ENCODE measurements at regions not wholly inside any gene's neighbourhood (a gene's known extent, or its start where the extent isn't known, plus 50 kb on each side); places are given as distances from the start of the nearest gene placed in this dataset.

DNA sequence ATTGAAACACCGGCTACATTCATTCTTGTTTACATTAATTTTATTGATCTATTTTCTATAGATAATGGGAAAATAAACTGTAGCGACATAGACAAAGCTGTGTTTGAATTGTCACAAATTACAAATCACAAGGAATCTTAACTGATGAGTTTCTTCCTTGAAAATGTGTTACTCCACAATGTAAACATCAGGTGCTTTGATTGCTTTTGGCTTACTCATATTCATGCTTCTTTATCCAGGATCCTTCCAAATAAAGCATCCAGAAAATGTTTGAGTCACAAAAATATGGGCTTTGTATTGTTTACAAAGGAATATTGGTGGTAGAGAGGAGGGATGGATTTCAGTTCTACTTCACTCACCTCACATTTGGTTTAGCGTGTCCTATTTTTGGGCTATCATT is 64.0 kb downstream of the BMP2 start:
- no peak for DNase-seq (ENCODE audit: low spot score)

DNA sequence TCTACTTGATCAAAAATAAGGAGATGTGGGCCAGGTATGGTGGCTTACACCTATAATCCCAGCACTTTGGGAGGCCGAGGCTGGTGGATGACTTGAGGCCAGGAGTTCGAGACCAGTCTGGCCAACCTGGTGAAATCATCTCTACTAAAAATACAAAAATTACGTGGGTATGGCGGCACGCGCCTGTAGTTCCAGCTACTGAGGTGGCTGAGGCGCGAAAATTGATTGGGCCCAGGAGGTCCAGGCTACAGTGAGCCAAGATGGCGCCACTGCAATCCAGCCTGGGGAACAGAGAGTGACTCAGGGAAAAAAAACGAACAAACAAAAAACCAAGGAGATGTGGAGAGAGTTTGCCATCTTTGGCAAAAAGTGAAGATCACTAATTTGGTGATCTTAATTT is 65.3 kb downstream of the BMP2 start:
- DNase-seq (ENCODE audit: low spot score), result no peak

DNA sequence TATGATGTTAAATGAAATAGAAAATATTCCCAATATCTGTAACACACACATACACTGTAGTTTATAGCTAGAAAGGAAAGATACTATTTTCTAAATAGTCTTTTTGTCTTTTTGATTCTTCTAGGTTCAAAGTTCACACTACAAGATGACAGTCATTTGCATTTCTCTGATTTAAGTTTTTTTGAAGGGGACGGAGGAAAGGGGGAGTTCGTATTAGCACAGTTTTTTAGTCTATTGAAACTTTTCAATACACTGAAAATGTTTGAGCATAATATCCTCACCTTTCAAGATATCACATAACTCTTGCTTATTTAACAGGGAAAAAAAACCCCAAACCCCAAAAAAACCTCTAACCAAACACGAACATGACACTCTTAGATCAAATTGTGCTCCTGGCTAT is 68.1 kb downstream of the BMP2 start:
- no peak for DNase-seq (ENCODE audit: low spot score)

DNA sequence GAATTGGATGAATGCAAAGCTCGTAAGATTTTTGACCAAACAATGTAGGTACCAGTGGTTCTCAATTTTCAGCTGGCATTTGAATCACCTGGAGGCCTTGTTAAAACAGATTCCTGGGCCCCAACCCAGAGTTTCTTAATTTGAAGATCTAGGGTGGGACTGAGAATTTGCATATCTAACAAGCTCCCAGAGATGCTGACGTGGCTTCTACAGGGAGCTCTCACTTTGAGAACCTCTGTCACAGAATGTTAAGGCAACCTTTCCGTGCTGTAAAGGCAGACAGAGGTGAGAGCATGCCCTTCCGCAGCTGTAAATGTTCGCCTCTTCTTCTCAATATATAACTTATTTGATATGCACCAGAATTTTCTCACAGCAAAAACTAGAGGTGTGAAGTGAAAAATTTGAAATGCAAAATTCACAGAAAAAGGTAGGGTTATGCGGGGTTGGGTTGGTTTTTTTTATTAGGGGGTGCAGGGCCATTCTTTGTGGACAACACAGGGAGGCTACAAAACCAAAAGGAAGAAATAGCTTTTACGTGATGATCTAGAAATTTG is 69.4 kb downstream of the BMP2 start:
- DNase-seq (ENCODE audit: low spot score), result no peak

DNA sequence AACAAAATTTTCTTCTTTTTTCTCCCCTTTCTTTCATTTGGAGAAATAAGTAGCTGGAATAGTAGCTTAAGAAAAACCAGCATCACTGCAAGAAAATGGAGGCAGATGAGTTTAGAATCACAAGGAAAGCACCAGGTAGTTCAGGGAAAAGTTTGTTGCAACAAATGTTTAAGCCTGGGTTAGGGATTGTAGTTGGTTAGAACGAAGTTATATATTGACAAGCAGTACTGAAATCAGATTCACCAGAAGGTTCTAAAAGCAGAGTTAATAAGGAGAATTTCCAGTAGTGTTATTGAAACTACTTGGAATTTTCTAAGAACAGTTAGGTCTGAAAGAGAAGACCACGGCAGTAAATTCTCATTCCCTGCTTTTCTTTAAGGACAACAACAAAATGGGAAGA is 70.2 kb downstream of the BMP2 start:
- DNase-seq (ENCODE audit: low spot score), result no peak

DNA sequence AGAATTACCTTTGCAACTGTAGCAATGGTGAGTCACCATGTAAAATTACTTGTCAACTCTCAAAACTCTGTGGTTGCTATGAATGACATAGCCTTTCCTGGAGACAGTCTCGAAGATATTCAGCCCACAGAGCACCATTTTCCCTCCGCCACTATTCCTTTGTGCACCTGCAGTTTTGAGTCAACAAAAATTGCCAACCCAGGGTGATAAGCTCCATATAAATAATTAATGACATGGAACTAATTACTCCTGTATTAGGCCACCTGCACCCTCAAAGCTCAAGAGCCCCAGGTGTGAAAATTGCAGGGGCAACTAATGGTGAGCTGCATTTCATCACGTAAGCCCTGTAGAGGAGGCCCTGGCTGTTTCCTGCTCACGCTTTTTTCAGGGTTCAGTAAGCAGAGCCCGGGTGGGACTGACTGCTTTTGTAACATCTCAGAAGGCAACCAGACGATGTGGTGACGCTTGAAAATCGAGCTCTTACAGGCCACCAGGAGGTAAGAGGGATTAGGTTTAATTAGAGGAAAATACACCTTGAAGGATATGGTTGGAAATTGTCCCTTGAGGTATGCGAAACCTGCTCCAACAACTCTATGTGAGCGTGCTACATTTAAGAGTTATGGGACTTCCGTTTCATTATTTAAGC is 70.8 kb downstream of the BMP2 start:
- DNase-seq (ENCODE audit: low spot score), result no peak

DNA sequence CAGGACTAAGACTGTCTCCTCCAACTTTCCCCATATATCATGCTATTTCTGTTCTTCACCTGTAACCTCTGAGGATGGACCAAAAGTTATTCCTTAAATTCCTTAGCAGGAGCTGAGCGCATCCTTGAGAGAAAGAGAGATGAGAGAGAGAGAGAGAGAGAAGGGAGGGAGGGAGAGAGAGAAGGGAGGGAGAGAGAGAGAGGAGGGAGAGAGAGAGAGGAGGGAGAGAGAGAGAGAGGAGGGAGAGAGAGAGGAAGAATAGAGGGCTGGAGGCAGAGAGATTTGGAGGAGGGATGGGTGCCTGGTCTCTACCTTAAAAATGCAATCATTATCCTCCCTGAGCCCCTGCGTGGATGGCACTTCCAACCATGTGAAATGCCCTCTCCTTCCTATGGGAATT is 73.6 kb downstream of the BMP2 start:
- no peak for DNase-seq (ENCODE audit: low spot score)

DNA sequence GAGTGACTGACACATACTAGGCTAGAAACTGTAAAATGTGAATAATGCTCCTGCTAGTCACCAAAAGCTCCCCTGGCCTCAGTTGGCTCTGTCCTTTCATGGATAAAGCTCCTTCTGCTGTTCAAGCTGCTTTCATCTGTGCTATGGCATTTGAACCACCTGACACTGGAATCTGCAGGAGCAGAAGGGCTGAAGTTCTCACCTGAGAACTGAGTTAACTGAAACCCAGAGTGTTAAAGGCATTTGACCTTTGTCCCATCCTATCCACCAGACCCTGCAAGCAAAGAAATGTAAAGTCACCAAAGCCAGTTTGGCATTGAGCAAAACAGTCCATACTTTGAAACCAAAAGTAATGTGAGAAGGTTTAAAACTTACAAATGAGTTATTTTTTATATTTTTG is 77.7 kb downstream of the BMP2 start:
- no peak for DNase-seq (ENCODE audit: low spot score)

DNA sequence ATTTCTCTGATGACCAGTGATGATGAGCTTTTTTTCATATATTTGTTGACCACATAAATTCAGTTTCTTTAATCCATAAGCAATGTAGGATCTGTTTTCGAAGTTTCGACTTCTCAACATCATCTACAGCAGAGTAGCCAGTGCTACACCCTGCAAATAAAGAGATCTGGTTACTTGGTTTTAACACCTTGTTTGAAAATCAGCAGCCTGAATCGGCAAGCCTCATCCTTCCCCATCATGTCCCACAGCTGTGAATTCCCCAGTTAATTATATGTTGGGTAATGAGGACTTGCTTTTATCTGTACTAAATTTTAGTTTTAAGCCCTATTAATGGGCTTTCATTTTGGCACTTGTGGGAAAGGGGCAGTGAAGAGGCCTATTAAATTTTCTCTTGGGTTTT is 80.6 kb downstream of the BMP2 start:
- no peak for DNase-seq (ENCODE audit: low spot score)

DNA sequence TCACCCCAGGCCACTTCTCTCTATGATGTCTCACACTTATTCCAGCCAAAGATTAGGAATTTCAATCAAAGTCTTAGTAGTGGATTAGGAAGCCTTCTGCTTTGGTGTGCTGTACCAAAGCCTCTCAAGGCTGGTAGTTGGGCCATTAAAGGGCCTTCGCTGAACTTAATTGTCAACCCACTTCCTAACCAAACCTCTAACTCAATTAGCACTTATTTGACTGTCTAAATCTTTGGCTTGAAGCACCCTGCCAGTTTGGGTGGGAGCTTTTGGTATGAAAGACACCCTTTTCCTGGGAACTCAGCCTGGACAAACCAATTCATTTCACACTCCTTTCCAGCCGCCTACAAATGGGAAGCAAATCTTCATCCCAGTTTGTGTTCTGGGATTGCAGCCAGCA is 81.5 kb downstream of the BMP2 start:
- DNase-seq (ENCODE audit: low spot score), result no peak

DNA sequence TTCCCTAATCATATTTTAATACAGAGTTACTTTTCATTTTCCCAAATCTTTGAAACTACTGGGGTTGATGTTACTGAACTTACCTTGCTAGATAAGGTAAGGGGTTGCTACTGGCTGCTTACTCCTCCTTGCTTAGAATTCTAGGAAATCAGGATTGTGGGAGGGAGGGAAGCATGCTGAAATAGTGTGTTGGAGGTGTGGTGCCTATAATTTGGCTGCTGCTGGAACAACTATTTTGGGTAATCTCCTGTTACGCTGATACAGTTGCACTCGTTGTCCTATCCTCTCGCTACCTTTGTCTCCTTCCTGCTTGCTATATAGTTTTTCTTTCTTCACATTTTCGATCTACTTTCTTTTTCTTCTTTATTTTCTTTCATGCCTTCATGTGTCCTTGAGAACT is 83.7 kb downstream of the BMP2 start:
- DNase-seq (ENCODE audit: low spot score), result no peak

DNA sequence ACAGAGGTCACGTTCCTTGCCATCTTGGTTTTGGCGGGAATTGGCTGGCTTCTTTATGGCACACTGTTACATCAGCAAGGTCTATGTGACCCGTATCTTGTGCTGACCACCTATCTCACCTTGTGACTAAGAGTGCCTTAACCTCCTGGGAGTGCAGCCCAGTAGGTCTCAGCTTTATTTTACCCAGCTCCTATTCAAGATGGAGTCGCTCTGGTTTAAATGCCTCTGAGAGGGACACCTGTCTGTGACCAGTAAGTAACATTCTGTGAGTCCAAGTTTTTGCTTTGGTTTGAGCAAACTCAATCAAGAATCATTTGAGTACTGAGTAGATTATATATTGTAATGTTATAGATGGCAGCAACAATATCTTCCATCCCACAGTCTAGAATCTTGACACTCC is 85.0 kb downstream of the BMP2 start:
- no peak for DNase-seq (ENCODE audit: low spot score)

DNA sequence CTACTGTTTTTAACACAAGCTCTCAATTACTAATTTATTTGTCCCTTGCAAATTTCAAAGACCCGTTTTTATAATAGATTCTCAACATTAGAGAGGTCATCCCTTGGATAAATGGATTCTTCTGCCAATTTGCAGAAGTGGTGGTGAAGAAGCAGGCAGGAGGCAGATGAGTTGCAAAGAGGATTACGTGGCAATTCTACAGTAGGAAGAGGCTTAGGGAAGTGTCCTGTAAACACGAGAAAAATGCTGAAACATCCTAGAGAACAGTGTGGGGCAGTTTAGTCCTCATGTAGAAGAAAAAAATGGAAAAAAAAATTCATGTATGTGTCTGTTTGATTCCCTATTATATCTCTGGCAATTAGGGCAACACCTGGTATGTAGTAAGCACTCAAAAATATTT is 87.6 kb downstream of the BMP2 start:
- DNase-seq (ENCODE audit: low spot score), result no peak

DNA sequence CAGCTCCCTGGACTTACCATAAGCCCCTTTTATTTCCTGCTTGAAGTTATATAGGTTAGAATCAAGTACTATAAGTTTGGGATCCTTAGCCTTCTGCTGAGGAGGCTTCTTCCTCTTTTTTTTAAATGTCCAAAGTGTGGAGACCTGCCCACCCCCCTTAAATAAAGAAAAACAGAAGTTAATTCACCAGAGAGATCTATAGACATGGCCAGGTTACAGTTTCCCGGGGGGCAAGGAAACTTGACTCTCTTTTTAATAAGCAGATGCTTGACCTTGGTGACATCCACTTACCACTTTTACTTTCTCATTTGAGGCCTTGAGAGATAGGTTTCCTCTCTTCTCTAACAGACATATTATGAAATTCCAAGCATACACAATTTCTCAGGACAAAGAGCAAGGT is 88.3 kb downstream of the BMP2 start:
- DNase-seq (ENCODE audit: low spot score), result no peak

DNA sequence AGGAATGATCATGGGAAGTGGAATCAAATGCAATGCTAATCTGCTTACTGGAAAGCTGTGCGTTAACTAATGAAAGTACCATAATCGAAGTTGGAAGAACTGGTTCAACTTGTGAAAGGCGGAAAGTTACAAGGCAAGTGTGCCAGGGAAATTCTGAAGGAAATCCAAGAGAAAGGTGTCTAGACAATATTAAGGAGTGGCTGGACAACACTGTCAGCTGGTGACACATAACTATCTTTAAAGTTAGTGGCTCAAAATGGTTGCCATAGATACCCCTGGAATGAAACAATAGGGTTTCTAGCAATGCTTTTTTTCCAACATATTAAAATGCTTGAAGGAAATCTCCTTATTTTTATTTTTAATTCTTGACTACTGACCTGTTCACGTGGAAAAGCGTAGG is 90.4 kb downstream of the BMP2 start:
- DNase-seq (ENCODE audit: low spot score), result no peak

DNA sequence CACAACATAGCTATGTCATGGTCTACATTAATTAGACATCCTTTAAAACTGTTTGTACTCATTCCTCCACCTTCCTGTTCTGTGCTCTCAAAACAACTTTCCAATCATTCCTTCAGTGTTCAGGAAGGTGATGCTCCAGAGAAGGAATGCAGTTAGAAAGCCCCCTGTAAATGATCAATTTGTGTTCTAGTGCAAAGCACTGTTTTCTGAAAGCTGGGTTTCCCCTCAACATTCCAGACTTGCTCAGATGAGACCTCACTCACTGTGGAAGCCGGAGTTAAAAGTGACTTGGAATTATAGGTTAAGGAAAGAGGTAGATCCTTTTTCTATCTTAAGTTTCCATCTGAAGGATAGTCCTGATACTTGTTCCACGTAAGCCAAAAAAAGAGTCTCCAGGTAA is 95.9 kb downstream of the BMP2 start:
- no peak for DNase-seq (ENCODE audit: low spot score)

DNA sequence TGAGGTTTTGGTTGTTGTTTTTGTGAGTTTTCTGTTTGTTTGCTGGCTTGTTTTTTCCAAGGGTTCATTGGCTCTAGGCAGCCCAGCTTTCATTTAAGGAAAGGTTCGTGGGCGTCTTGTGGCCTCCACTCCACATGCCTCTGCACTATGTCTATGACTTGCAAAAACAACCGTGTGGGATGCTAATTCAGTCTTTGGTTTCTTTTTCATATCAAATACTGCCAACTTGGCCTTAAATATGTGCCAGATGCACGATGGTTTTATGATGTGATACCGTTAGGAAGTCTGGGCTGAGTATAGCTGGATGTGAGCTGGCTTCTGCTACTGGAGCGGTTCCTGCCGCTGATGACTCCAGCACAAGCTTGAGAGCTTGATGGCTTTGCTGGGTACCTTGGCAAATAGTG is 96.3 kb downstream of the BMP2 start:
- DNase-seq (ENCODE audit: low spot score), result no peak

DNA sequence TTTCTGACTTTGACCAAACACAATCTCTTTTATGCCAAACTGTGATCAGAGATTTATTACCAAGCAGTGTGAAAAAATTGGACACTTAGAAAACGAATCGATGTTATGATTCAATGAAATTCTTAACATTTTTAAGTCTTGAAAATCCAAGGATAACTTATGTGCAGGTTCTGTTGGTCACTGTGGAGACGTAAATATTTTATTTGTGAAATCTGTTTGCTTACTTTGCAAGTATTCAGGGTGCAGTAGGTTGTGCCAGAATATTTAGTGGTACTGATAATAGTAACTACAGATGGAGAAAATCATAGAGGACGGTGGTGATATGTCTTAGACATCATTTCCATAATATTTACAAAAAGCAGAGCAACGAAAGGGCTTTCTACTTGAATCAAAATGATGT is 97.3 kb downstream of the BMP2 start:
- DNase-seq (ENCODE audit: low spot score), result no peak

DNA sequence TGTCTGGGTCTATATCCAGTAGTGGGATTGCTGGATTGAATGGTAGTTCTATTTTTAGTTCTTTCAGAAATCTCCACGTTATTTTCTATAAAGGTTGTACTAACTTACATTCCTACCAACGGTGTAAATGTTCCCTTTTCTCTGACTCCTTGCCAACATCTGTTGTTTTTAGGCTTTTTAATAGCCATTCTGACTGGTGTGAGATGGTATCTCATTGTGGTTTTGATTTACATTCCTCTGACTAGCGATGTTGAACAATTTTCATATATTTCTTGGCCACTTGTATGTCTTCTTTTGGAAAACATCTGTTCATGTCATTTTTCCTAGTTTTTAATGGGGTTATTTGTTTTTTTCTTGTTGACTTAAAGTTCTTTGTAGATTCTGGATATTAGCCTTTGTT is 99.3 kb downstream of the BMP2 start:
- no peak for DNase-seq (ENCODE audit: low spot score)

DNA sequence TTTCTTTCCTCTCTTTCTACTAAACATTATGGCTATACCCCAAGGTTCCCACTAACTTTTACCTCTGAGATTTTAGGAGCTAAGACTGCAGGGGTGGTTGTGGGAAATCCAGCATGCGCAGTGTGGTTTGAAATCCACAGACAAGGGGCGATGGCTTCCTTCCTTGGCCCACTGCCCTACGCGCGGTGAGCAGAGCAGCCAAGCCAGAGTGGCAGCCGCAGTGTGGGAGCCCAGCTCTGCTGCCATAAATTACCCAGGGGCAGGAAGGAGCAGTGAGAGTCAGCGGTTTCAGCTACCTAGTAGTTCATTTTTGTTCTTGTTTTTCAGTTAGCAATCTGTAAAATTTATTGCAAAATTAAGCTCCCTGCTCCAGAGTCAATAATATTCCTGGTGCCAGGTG is 101.4 kb downstream of the BMP2 start:
- DNase-seq (ENCODE audit: low spot score), result no peak

DNA sequence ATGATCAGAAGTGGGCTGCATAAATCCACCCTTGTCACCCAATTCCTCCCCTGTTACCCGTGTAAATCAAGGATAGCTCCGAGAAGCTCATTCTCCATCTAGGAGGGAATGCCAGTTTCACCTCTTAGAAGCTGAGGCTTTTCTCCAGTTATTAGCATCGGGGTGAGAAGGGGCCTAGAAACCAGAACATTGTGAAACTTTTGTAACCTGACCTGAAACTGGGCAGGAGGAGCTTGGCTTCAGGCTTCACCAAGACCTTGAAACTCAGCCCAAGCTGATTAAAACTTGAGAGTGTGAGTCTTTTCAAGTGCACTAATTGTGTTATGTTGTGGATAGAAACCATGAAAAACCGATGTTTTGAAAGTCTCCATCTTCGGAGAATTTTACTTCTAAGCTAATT is 103.1 kb downstream of the BMP2 start:
- DNase-seq (ENCODE audit: low spot score), result no peak

DNA sequence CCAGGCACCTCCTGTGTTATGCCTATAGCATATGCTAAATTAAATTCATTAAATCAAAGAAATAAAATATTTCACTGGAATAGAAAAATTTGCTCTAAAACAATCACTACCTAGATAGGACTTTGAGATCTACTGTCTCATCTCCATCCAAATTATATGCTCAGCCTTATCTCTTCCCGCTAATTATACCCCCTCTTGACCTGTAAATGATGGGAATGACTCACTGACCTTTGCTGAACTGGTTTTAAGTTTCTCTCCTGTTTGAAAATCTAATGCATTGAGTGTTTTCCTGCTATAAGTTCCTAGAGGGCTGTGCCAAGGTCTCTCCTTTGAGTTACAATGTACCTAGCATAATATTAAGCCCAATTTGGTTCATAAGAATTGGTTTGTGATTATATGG is 110.1 kb downstream of the BMP2 start:
- DNase-seq (ENCODE audit: low spot score), result no peak

DNA sequence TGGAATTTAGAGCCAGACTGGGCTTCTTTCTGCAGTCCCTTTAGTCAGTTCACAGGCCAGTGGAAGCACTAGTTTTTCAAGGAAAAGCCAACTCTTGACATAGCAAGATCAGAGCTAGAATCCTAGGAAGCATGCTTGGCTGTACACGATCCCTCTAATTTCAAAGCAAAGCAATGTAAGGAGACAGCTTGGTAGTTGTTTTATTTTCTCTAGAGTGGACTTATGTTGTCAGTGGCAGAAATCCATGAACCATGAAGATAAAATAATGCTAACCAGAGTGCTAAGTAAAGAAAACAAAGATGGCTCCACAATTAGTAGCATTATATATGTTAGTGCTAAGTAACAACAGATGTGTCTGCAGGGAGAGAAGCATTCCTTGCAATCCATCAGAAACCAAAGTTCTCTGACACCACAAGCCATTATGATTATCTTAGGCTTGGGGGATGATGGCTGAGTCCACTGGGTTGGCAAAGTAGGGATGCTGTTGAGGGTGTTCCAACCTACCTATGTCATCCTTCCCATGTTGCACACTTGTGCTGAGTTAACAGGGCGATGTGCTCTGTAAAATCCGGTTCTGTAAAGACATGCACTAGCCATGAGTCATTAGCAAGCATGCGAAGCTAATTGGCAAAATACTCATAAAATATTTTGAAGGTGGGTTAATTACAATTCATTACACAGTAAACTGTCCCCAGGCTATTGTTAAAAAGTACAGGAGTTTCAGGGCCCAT is 115.2 kb downstream of the BMP2 start:
- no peak for DNase-seq (ENCODE audit: low spot score)

DNA sequence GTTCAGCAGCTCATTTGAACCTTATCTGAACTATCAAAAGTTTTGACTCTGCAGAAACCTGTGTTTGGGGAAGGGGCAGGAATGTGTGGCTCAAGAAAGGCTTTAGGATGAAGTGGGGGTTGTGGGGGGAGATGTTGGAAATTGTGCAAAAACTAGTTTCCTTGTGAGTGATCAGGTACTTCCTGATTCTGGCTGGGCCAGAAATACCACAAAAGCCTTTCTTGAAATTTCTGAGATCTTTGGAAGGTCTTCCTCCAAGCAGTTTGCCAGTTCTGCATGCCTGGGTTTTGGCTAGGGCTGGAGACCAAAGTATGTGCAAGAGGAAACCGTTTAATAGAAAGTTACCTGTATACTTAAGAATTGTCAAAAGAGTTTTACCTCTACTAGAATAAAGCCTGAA is 116.6 kb downstream of the BMP2 start:
- no peak for DNase-seq (ENCODE audit: low spot score)
